ENCODE measurements at regions not wholly inside any gene's neighbourhood (a gene's known extent, or its start where the extent isn't known, plus 50 kb on each side); places are given as distances from the start of the nearest gene placed in this dataset.

GRCh38 chr6:56749632-56750151, 107.0 kb upstream of the DST start:
- TF ChIP-seq POLR2AphosphoS5 (IDR thresholded peaks at IDR 0.05) = no peak
- TF ChIP-seq, protein P1, sequence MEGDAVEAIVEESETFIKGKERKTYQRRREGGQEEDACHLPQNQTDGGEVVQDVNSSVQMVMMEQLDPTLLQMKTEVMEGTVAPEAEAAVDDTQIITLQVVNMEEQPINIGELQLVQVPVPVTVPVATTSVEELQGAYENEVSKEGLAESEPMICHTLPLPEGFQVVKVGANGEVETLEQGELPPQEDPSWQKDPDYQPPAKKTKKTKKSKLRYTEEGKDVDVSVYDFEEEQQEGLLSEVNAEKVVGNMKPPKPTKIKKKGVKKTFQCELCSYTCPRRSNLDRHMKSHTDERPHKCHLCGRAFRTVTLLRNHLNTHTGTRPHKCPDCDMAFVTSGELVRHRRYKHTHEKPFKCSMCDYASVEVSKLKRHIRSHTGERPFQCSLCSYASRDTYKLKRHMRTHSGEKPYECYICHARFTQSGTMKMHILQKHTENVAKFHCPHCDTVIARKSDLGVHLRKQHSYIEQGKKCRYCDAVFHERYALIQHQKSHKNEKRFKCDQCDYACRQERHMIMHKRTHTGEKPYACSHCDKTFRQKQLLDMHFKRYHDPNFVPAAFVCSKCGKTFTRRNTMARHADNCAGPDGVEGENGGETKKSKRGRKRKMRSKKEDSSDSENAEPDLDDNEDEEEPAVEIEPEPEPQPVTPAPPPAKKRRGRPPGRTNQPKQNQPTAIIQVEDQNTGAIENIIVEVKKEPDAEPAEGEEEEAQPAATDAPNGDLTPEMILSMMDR (IDR thresholded peaks at IDR 0.05) = no peak
